SK-N-MC (cell line): ENCODE measurements at regions not wholly inside any gene's neighbourhood (a gene's known extent, or its start where the extent isn't known, plus 50 kb on each side); places are given as distances from the start of the nearest gene placed in this dataset.

Experiments
- EZH2 ChIP-seq: fragments of 200-600 bp; sonication (generic); IDR thresholded peaks from one replicate; pipeline ENCODE4 v1.6.1; 2017; ENCODE audit warnings: antibody characterized with exemption
- POLR2AphosphoS5 ChIP-seq: IDR thresholded peaks from 2 replicates; pipeline ENCODE4 v1.6.1; 2012; ENCODE audit warnings: mild to moderate bottlenecking, low read depth, low read length, borderline replicate concordance

- TF ChIP-seq POLR2AphosphoS5 (no peak), EZH2 (no peak)
Measured at GRCh38 chr5:91598216-91598615, 215.1 kb upstream of the ARRDC3 start.
